ENCODE measurements at regions not wholly inside any gene's neighbourhood (a gene's known extent, or its start where the extent isn't known, plus 50 kb on each side); places are given as distances from the start of the nearest gene placed in this dataset.

DNA sequence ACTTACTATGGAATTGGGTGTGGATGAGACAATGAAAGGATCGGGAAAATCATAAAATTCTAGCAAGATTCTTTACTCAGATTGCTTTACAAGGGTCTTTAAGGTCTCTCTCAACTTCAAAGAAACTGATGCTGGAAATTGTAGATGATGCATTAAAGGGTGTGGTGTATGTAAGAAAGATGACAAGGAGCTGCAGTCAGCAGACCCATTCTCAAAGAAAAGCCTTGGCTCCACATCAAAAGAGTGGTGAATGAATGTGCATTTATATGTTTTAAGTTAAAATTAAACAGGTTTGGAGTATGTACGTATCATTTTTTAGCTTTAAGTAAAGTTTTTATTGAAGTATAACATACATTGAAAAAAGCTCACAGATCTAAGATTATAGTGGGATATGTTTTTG lies 194.5 kb downstream of the C12orf75 start:
- Histone ChIP-seq H3K36me3 (replicated peaks in 1 of 2; ENCODE audit: control insufficient read depth in 1 of 2, insufficient read depth in 2 of 2, low read length in 2 of 2) (no peaks in the 10 kb centered on the region), H3K4me1 (ENCODE audit: insufficient read depth, low read length) (no peaks in the 10 kb centered on the region), H2AFZ (ENCODE audit: low read length) (no peak overlapping the region), H3K4me3 (replicated peaks in 1 of 3; ENCODE audit: insufficient read depth in 1 of 3, low read depth in 2 of 3, low read length in 3 of 3) (no peak overlapping the region), H3K9me3 (ENCODE audit: low read length) (no peaks in the 10 kb centered on the region), H3K27me3 (ENCODE audit: control insufficient read depth in 1 of 2, insufficient read depth in 2 of 2, low read length in 2 of 2) (no peaks in the 10 kb centered on the region), H4K20me1 (ENCODE audit: insufficient read depth, low read length) (no peaks in the 10 kb centered on the region), H3K79me2 (ENCODE audit: insufficient read depth, low read length) (no peaks in the 10 kb centered on the region), H3K27ac (ENCODE audit: extremely low read length, insufficient read depth, low read length) (no peak overlapping the region), H3K4me2 (ENCODE audit: low read depth, low read length) (no peak overlapping the region), H3K9ac (ENCODE audit: insufficient read depth, low read depth, low read length) (no peak overlapping the region)
- intact Hi-C loops (cut with micrococcal nuclease; ENCODE audit: unreplicated experiment) (no loop called here), in situ Hi-C loops (cut with HindIII; ENCODE audit: extremely low pct_ligation_motif_present, low pct_unique_long_range_greater_than_20kb) (no loop called here)
- TF ChIP-seq HDAC1 (CRISPR knock-in tag; IDR thresholded peaks at IDR 0.05) (no peak), MAF1 (CRISPR knock-in tag; IDR thresholded peaks at IDR 0.05; ENCODE audit: borderline replicate concordance) (no peak), MNT (IDR thresholded peaks at IDR 0.05) (no peak)
- DNase-seq (ENCODE audit: low spot score) (no peak), FAIRE-seq (no peak), ATAC-seq (no peak)
- no TSS peak for BruUV-seq (replicated peaks)
- 2% methylated on average over 2 of the region's 2 CpGs for WGBS (ENCODE audit: low lambda C conversion rate)
- ChIA-PET POLR2A (no interaction called here), CTCF (ENCODE audit: low intra/inter-chr PET ratio, low total read pairs) (no interaction called here)

- CTCF ChIA-PET (ENCODE audit: low intra/inter-chr PET ratio, low total read pairs), result no interaction called here
- no peak for FAIRE-seq
- H3K36me3 ChIP-seq (replicated peaks in 1 of 2; ENCODE audit: control insufficient read depth in 1 of 2, insufficient read depth in 2 of 2, low read length in 2 of 2), result no peaks in the 10 kb centered on the region
Observed at GRCh38 chr12:105534068-105534467, 203.6 kb downstream of the C12orf75 start.

More at GRCh38 chr12:105534068-105534467, 203.6 kb downstream of the C12orf75 start:
- POLR2A ChIA-PET, result no interaction called here
- no peaks in the 10 kb centered on the region for H3K4me1 ChIP-seq (ENCODE audit: insufficient read depth, low read length)
- no peak for ATAC-seq
- H3K4me3 ChIP-seq (replicated peaks in 1 of 3; ENCODE audit: insufficient read depth in 1 of 3, low read depth in 2 of 3, low read length in 3 of 3), result no peak overlapping the region
- no peak overlapping the region for H3K9ac ChIP-seq (ENCODE audit: insufficient read depth, low read depth, low read length)
- BruUV-seq (replicated peaks), result no TSS peak
- intact Hi-C loops (cut with micrococcal nuclease; ENCODE audit: unreplicated experiment), result no loop called here
- no peak overlapping the region for H3K27ac ChIP-seq (ENCODE audit: extremely low read length, insufficient read depth, low read length)
- peaks cover 14% of the 10 kb centered on the region for H3K9me3 ChIP-seq (ENCODE audit: low read length)
- H2AFZ ChIP-seq (ENCODE audit: low read length), result no peak overlapping the region
- H3K27me3 ChIP-seq (ENCODE audit: control insufficient read depth in 1 of 2, insufficient read depth in 2 of 2, low read length in 2 of 2), result no peaks in the 10 kb centered on the region
- no peaks in the 10 kb centered on the region for H3K79me2 ChIP-seq (ENCODE audit: insufficient read depth, low read length)
- H3K4me2 ChIP-seq (ENCODE audit: low read depth, low read length), result no peak overlapping the region
- 0% methylated on average over 3 of the region's 4 CpGs for WGBS (ENCODE audit: low lambda C conversion rate)
- DNase-seq (ENCODE audit: low spot score), result no peak
- in situ Hi-C loops (cut with HindIII; ENCODE audit: extremely low pct_ligation_motif_present, low pct_unique_long_range_greater_than_20kb), result no loop called here
- TF ChIP-seq, protein P1, sequence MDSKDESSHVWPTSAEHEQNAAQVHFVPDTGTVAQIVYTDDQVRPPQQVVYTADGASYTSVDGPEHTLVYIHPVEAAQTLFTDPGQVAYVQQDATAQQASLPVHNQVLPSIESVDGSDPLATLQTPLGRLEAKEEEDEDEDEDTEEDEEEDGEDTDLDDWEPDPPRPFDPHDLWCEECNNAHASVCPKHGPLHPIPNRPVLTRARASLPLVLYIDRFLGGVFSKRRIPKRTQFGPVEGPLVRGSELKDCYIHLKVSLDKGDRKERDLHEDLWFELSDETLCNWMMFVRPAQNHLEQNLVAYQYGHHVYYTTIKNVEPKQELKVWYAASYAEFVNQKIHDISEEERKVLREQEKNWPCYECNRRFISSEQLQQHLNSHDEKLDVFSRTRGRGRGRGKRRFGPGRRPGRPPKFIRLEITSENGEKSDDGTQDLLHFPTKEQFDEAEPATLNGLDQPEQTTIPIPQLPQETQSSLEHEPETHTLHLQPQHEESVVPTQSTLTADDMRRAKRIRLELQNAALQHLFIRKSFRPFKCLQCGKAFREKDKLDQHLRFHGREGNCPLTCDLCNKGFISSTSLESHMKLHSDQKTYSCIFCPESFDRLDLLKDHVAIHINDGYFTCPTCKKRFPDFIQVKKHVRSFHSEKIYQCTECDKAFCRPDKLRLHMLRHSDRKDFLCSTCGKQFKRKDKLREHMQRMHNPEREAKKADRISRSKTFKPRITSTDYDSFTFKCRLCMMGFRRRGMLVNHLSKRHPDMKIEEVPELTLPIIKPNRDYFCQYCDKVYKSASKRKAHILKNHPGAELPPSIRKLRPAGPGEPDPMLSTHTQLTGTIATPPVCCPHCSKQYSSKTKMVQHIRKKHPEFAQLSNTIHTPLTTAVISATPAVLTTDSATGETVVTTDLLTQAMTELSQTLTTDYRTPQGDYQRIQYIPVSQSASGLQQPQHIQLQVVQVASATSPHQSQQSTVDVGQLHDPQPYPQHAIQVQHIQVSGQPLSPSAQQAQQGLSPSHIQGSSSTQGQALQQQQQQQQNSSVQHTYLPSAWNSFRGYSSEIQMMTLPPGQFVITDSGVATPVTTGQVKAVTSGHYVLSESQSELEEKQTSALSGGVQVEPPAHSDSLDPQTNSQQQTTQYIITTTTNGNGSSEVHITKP (CRISPR knock-in tag; IDR thresholded peaks at IDR 0.05; ENCODE audit: low read depth), result no peak
- TF ChIP-seq MNT (IDR thresholded peaks at IDR 0.05), result peak; percentile 95
- no peaks in the 10 kb centered on the region for H4K20me1 ChIP-seq (ENCODE audit: insufficient read depth, low read length)
